ENCODE measurements at regions not wholly inside any gene's neighbourhood (a gene's known extent, or its start where the extent isn't known, plus 50 kb on each side); places are given as distances from the start of the nearest gene placed in this dataset.

DNA sequence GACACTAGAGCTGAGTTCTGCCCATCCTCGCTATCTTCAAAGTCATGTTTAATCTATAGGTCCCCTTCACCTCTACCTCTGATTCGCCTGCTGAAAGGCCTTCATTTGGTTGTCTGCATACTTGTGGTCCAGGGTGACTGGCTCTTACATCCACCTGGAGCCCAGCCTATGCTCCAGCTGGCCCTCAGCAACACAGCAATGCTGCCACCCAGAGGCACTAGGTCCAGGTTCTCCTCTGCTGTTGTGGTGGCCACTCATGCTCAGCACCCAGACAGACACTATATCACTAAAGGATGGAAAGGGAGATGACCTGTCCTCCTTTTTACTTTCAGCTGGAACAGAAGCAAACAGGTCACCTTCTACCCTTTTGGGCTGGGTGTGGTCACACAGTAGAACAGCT lies 242.3 kb upstream of the HSFY2 start:
- no peak for TF ChIP-seq CTCF (IDR thresholded peaks at IDR 0.05)
- no peak for TF ChIP-seq POLR2A (IDR thresholded peaks at IDR 0.05)
